Neural cell (in vitro differentiated cells): ENCODE measurements at regions not wholly inside any gene's neighbourhood (a gene's known extent, or its start where the extent isn't known, plus 50 kb on each side); places are given as distances from the start of the nearest gene placed in this dataset.

ENCODE experiments used
- H2AFZ ChIP-seq: fragments of 200-600, 300-800 bp; sonication (generic), shearing (Covaris generic); 2 replicates; pipeline ENCODE4 v1.6.0; 2014; ENCODE audit warnings: low read depth, mild to moderate bottlenecking, antibody characterized with exemption, low read length, moderate library complexity
- H3F3A ChIP-seq: fragments of 200-600 bp; shearing (Covaris generic); 2 replicates; pipeline ENCODE4 v1.6.1; 2016; ENCODE audit warnings: mild to moderate bottlenecking, moderate library complexity, mixed read lengths, antibody characterized with exemption, low read length; ENCODE audit not compliant: insufficient read depth, poor library complexity, severe bottlenecking
- H3K27ac ChIP-seq: fragments of 200-600, 300-800 bp; sonication (generic), shearing (Covaris generic); 2 replicates; pipeline ENCODE4 v1.5.1; 2014; ENCODE audit warnings: mild to moderate bottlenecking, low read length, moderate library complexity
- H3K27me3 ChIP-seq: fragments of 300-800, 200-600 bp; sonication (generic), shearing (Covaris generic); 2 replicates; pipeline ENCODE4 v1.6.0; 2014; ENCODE audit warnings: mild to moderate bottlenecking, low read depth, low read length, moderate library complexity; ENCODE audit not compliant: insufficient read depth
- H3K36me3 ChIP-seq: fragments of 300-800, 200-600 bp; sonication (generic), shearing (Covaris generic); 2 replicates; pipeline ENCODE4 v1.5.1; 2014; ENCODE audit warnings: mild to moderate bottlenecking, antibody characterized with exemption, low read length, moderate library complexity; ENCODE audit not compliant: insufficient read depth
- H3K4me2 ChIP-seq: fragments of 300-800, 200-600 bp; sonication (generic), shearing (Covaris generic); 2 replicates; pipeline ENCODE4 v1.6.0; 2014; ENCODE audit warnings: mild to moderate bottlenecking, low read length
- H3K4me3 ChIP-seq: fragments of 300-800, 200-600 bp; sonication (generic), shearing (Covaris generic); 2 replicates; pipeline ENCODE4 v1.5.1; 2014; ENCODE audit warnings: mild to moderate bottlenecking, low read length, moderate library complexity
- H3K79me2 ChIP-seq: fragments of 200-600 bp; shearing (Covaris generic); replicated peaks from 2 replicates; pipeline ENCODE4 v1.6.0; 2014; ENCODE audit warnings: mild to moderate bottlenecking, low read length, moderate library complexity; ENCODE audit not compliant: insufficient read depth
- H3K9ac ChIP-seq: fragments of 300-800, 200-600 bp; sonication (generic), shearing (Covaris generic); 2 replicates; pipeline ENCODE4 v1.6.1; 2016; ENCODE audit warnings: mild to moderate bottlenecking, low read length, mixed read lengths
- H3K9me2 ChIP-seq: fragments of 200-600 bp; shearing (Covaris generic); 2 replicates; pipeline ENCODE4 v1.6.1; 2016; ENCODE audit warnings: mild to moderate bottlenecking, low read length, mixed read lengths; ENCODE audit not compliant: insufficient read depth
- H3K9me3 ChIP-seq: fragments of 200-600, 300-800 bp; sonication (generic), shearing (Covaris generic); 2 replicates; pipeline ENCODE4 v1.6.1; 2016; ENCODE audit warnings: mild to moderate bottlenecking, mixed run types, low read length, moderate library complexity, mixed read lengths
- H4K20me1 ChIP-seq: fragments of 200-600 bp; shearing (Covaris generic); 2 replicates; pipeline ENCODE4 v1.6.1; 2016; ENCODE audit warnings: mild to moderate bottlenecking, mixed run types; ENCODE audit not compliant: insufficient read depth
- CTCF ChIP-seq: fragments of 450-650 bp; IDR thresholded peaks from 2 replicates; pipeline ENCODE4 v1.5.1; 2014; ENCODE audit warnings: antibody characterized with exemption, mild to moderate bottlenecking, moderate library complexity; ENCODE audit not compliant: poor library complexity, severe bottlenecking
- EP300 ChIP-seq: fragments of 450-650 bp; conservative IDR thresholded peaks from 2 replicates; pipeline ENCODE4 v1.6.1; 2014; ENCODE audit warnings: antibody characterized with exemption, mild to moderate bottlenecking, moderate library complexity; ENCODE audit not compliant: poor library complexity, severe bottlenecking
- MXI1 ChIP-seq: fragments of 450-650 bp; conservative IDR thresholded peaks from 2 replicates; pipeline ENCODE4 v1.6.1; 2014; ENCODE audit warnings: antibody characterized with exemption, mild to moderate bottlenecking; ENCODE audit not compliant: poor library complexity, severe bottlenecking
- POLR2AphosphoS5 ChIP-seq: IDR thresholded peaks from 2 replicates; pipeline ENCODE4 v1.6.1; 2012
- RAD21 ChIP-seq: fragments of 450-650 bp; conservative IDR thresholded peaks from 2 replicates; pipeline ENCODE4 v1.6.1; 2014; ENCODE audit warnings: antibody characterized with exemption, mild to moderate bottlenecking, moderate library complexity
- REST ChIP-seq: IDR thresholded peaks from 2 replicates; pipeline ENCODE4 v1.6.1; 2012; ENCODE audit warnings: borderline replicate concordance
- SMC3 ChIP-seq: fragments of 450-650 bp; conservative IDR thresholded peaks from 2 replicates; pipeline ENCODE4 v1.6.1; 2014; ENCODE audit warnings: antibody characterized with exemption, mild to moderate bottlenecking, moderate library complexity; ENCODE audit not compliant: poor library complexity
- TAF1 ChIP-seq: IDR thresholded peaks from 2 replicates; pipeline ENCODE4 v1.6.1; 2012; ENCODE audit warnings: low read depth

- Histone ChIP-seq H2AFZ (no peak overlapping the region), H3K27me3 (no peaks in the 10 kb centered on the region), H3K27ac (no peak overlapping the region), H3K9me3 (no peaks in the 10 kb centered on the region), H3K4me2 (no peak overlapping the region), H3F3A (no peaks in the 10 kb centered on the region), H3K36me3 (no peaks in the 10 kb centered on the region), H4K20me1 (no peaks in the 10 kb centered on the region), H3K79me2 (no peaks in the 10 kb centered on the region), H3K4me3 (no peak overlapping the region), H3K9me2 (no peaks in the 10 kb centered on the region), H3K9ac (no peak overlapping the region)
- no peak for TF ChIP-seq TAF1
- TF ChIP-seq POLR2AphosphoS5: no peak
- TF ChIP-seq RAD21: no peak
These were observed 179.7 kb upstream of the C1orf174 start for GRCh38 chr1:4079815-4080214.

- H3K79me2 ChIP-seq: no peaks in the 10 kb centered on the region
These were observed 182.0 kb upstream of the C1orf174 start for GRCh38 chr1:4081806-4082711.

GRCh38 chr1:4083231-4084047 is 183.4 kb upstream of the C1orf174 start:
- TF ChIP-seq REST (no peak), MXI1 (no peak), POLR2AphosphoS5 (no peak), EP300 (no peak), SMC3 (no peak), TAF1 (no peak)
- no peaks in the 10 kb centered on the region for H3F3A ChIP-seq
- no peaks in the 10 kb centered on the region for H4K20me1 ChIP-seq
- no peaks in the 10 kb centered on the region for H3K9me2 ChIP-seq
- no peak overlapping the region for H3K27ac ChIP-seq
- H3K4me3 ChIP-seq: no peak overlapping the region
- peak overlapping the region; percentile 3 for H2AFZ ChIP-seq
- H3K4me2 ChIP-seq: no peak overlapping the region
- no peaks in the 10 kb centered on the region for H3K79me2 ChIP-seq
- no peaks in the 10 kb centered on the region for H3K36me3 ChIP-seq
- peak overlapping the region; percentile 15 for H3K9ac ChIP-seq
- H3K9me3 ChIP-seq: no peaks in the 10 kb centered on the region
- H3K27me3 ChIP-seq: no peaks in the 10 kb centered on the region

More at GRCh38 chr1:4081806-4082711, 182.0 kb upstream of the C1orf174 start:
- Histone ChIP-seq H3K4me3 (no peak overlapping the region), H4K20me1 (no peaks in the 10 kb centered on the region), H3K9me2 (no peaks in the 10 kb centered on the region), H2AFZ (no peak overlapping the region), H3K36me3 (no peaks in the 10 kb centered on the region), H3K27ac (no peak overlapping the region), H3K9ac (no peak overlapping the region), H3K4me2 (no peak overlapping the region), H3F3A (no peaks in the 10 kb centered on the region), H3K27me3 (no peaks in the 10 kb centered on the region), H3K9me3 (no peaks in the 10 kb centered on the region)
- no peak for TF ChIP-seq CTCF
- no peak for TF ChIP-seq POLR2AphosphoS5
- no peak for TF ChIP-seq RAD21
- no peak for TF ChIP-seq TAF1
